GM19043 (cell line): ENCODE measurements at regions not wholly inside any gene's neighbourhood (a gene's known extent, or its start where the extent isn't known, plus 50 kb on each side); places are given as distances from the start of the nearest gene placed in this dataset.
"Not testable (repeated sequence)": the region's sequence is repeated elsewhere in the genome, so short reads cannot be mapped to it uniquely, and the experiment has no call there.

Source experiments
- ATAC-seq: cut with Tn5 transposase; IDR thresholded peaks from one replicate; pipeline ENCODE4 v1.9.1; 2021; ENCODE audit warnings: low read depth; ENCODE audit not compliant: unreplicated experiment

DNA sequence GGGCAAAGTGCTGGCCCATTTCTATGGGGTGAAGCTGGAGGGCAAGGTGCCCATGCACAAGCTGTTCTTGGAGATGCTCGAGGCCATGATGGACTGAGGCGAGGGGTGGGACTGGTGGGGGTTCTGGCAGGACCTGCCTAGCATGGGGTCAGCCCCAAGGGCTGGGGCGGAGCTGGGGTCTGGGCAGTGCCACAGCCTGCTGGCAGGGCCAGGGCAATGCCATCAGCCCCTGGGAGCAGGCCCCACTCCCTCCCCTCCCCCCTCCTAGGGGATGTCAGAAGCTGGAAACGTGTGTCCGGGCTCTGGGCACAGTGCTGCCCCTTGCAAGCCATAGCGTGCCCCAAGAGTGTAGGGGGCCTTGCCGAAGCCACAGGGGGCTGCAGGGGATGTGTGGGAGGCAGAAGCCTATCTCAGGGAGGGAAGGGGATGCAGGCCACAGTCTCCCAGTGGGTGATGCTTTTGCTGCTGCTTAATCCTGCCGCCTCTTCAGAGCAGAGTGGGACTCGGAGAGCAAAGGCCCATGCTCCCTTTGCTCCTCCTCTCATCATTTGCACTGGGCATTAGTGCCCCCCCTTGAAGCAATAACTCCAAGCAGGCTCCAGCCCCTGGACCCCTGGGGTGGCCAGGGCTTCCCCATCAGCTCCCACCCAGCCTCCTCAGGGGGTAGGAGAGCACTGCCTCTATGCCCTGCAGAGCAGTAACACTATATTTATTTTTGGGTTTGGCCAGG, 85.2 kb downstream of the MRPL57 start:
- not testable (repeated sequence) for ATAC-seq

GRCh38 chr13:21263909-21264308, 87.5 kb downstream of the MRPL57 start:
- ATAC-seq: not testable (repeated sequence)

GRCh38 chr13:21268485-21268884, 92.0 kb downstream of the MRPL57 start:
- ATAC-seq: not testable (repeated sequence)

DNA sequence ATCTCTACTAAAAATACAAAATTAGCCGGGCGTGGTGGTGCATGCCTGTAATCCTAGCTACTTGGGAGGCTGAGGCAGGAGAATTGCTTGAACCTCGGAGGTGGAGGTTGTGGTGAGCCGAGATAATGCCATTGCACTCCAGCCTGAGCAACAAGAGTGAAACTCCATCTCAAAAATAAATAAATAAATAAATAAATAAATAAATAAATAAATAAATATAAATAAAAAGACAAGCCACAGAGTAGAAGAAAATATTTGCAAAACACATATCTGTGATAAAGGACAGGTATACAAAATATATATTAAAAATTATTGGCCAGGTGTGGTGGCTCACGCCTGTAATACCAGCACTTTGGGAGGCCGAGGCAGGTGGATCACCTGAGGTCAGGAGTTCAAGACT, 96.0 kb downstream of the MRPL57 start:
- ATAC-seq: not testable (repeated sequence)

DNA sequence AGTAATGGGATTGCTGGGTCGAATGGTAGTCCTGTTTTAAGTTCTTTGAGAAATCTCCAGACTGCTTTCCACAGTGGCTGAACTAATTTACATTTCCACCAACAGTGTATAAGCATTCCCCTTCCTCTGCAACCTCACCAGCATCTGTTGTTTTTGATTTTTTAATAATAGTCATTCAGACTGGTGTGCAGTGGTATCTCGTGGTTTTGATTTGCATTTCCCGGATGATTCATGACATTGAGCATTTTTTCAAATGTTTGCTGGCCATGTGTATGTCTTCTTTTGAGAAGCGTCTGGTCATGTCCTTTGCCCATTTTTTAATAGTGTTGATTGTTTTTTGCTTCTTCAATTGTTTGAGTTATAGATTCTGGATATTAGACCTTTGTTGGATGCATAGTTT, 98.0 kb downstream of the MRPL57 start:
- not testable (repeated sequence) for ATAC-seq

GRCh38 chr13:21282065-21282464, 105.6 kb downstream of the MRPL57 start:
- no peak for ATAC-seq

DNA sequence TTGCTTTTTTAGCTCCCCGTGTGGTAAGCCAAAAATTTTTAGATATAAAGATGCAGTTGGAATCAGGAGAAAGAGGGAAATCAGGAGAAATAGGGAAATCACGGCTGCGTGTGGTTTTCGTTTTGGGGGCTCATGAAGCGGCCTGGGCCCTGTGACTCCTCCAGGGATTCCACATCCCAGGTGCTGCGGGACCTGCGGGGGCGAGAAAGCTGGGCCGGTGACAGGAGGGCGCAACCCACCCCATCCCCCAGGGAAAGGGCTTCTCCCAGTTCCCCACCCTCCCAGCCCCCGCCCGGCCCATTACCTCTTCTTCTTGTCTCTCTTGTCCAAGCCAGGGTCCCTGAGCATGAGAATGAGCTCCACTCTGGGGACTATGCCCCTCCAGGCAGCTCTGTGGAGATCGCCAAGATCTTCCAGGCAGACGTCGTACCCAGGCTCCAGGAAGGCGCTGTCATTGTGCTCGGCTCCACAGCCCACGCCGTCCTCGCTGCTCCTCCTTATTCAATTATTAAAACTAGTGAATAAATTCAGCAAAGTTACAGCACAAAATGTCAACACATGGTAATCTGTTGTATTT, 111.0 kb downstream of the MRPL57 start:
- no peak for ATAC-seq

DNA sequence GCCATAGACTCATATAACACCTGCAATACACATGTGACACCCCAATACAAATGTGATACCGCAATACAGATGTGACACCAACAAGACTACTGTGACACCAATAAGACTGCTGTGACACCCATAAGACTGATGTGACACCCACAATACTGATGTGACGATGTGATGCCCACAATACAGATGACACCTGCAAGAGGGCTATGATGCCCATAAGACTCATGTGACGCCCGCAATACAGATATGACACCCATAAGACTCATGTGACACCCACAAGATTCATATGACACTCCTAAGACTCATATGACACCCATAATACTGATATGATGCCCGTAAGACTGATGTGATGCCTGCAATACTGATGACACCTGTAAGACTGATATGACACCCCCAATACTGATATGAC, 113.0 kb downstream of the MRPL57 start:
- no peak for ATAC-seq

DNA sequence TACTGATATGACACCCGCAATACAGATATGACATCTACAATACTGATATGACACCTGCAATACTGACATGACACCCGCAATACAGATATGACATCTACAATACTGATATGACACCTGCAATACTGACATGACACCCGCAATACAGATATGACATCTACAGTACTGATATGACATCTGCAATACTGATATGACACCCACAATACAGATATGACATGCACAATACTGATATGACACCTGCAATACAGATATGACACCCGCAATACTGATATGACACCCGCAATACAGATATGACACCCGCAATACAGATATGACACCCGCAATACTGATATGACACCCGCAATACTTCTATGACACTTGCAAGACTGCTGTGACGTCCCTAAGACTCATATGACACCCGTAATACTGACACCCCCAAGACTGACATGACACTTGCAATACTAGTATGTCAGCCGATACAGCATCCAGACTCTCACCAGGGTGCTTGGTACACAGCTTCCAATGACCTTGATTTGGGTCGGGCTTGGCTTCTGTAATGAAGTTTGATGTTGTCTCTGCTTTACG, 114.1 kb downstream of the MRPL57 start:
- ATAC-seq: not testable (repeated sequence)

DNA sequence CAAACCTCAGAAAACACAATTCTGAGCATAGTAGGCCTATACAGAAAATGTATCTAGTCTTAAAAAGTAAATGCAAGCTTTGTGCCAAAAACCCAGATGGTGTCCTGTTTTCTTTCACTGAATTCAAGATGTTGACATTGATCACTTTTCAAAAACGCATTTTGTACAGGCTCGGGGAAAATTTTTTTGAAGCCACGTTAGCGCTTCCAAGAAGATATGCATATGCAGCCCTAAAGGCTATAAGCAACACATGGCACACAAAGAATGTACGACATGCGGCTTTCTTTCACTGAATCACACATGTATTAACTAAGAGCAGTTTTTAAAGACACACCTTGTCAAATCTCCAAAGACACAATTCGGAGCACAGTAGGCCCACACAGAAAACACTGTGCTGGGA, 115.4 kb downstream of the MRPL57 start:
- no peak for ATAC-seq

GRCh38 chr13:21296991-21297390, 120.5 kb downstream of the MRPL57 start:
- peak; percentile 35 for ATAC-seq

- ATAC-seq: no peak
Observed at GRCh38 chr13:21297447-21297846, 121.0 kb downstream of the MRPL57 start.

DNA sequence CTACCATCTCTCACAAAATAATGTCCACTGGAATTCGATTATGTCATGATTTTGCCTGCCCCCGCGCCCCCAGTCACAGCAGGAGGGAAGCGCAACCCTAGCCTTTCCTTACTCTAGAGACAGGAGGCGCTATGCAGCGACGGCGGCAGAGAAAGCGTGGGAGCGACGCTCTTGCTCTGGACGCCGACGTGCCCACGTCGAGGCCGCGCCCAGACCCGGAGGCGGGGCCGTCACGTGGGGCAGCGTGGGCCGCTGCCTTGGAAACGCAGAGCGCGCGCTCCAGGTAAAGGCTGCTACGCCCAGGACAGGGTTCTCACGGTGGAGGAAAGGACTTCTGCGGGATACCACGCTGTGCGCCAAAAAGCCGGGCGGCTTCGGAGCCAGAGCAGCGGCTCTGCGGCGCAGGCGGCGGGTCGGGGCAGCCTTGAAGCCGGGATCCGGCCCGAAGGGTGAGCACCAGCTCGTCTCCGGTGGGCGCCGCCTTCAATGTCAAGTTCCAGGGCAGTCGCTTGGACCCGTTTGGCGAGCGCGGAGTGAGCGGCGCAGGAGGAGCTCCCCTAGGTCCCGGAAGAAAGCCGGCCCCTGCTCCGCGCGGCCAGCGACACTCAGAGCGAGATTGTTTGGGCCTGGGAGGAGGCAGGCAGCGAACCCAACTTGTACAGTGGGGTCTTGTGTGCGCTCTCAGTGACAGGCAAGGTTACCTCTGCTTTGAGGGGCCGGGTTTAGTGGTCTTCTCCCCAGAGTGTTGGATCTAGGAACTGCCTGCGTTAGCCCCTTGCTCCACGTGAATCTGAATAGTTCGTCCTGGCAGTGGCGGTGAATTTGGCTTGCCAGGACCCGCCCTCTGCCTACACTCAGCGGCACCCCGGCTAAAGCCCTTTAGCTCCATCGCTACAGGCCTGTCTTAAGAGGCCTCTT, 121.7 kb downstream of the MRPL57 start:
- ATAC-seq: peak; percentile 86

DNA sequence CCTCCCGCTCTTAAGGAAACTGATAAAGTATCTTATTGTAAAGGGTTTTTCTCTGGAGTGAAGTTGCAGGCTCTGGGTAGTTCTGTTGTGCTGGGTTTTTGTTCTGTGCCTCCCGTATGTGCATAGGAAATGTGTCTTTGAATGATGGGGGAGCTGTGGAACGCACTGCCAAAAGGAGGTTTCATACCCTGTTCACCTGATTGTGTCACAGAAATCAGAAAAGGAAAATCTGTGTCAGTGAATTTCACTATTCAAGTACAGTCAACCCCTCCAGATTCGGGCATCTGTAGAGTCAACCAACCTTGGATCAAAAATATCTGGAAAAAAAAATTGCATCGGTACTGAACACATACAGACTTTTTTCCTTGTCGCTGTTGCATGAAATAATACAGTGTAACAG, 127.8 kb downstream of the MRPL57 start:
- no peak for ATAC-seq

DNA sequence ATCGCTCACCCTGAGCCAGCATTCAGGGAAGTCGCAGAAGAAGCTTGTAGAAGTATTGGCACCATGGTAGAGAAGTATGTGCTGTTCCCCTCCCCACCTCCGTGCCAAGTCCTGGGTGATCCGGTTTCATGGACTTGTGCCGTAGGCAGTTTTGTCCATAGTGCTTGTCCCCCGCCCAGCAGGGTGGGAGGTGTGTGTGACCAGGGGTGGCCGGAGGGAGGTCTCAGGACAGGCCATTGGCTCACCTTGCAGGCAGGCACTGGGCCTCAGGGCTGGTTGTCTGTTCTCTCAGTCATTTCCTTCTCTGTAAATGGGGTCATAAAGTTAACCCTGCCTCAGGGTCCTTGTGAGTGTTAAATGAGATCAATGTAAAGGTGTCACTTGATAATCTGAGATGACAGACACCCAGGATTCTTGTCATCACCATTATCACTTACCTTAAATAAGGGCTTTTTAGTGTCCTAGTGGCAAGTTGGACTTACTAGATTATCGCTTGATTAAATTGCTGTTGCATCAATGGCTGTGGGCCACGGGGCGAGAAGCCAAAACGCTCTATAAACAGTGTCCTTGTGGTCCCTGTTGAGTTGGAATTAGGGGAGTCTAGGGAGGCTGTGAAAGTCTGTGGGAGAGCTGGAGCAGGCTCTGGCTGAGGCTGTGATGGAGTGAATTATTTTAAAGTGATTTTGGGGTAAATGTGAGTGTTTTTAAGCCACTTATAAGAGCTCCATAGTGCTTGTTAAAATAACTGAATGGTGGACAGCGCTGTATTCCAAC, 130.0 kb downstream of the MRPL57 start:
- not testable (repeated sequence) for ATAC-seq

- not testable (repeated sequence) for ATAC-seq
Observed at GRCh38 chr13:21307158-21307557, 130.7 kb downstream of the MRPL57 start.

DNA sequence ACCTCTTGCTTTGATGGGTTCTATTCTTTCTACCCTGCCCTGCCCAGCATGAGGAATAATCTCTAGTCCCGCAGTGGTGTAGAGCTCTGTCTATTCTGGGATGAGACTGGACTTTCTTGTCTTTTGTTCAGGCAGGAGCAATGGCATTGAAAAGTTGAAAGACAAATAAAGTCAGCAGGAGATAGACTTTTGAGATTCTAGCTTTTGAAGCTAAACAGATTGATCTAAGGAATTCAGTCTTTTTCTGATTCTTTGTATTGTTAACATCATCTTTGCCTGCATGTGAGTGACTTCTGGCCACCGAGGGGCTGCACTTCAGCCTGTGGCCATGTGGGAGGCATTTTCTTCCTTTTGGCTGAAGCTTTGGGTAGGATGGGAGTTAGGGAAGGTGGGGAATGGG, 132.4 kb downstream of the MRPL57 start:
- ATAC-seq: no peak

DNA sequence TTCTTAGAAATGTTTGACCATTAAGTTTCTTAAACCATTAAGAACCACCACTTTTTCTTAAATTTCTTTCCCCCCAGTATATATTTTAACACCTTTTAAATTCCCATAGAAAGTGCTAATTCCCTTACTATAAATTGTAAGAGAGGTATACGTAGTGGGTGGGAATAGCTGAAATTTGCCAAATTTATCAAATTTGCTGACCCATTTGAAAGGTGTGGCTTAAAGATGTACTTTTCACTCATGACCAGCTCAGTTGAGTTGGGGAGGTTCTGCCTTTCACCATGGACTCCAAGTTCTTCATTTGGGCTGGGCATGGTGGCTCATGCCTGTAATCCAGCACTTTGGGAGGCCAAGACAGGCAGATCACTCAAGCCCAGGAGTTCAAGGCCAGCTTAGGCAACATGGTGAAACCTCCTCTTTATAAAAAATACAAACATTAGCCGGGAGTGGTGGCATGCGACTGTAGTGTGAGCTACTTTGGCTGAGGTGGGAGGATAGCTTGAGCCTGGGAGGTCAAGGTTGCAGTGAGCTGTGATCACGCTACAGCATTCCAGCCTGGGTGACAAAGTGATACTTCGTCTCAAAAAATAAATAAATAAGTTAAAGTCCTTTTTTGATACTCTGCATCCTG, 133.2 kb downstream of the MRPL57 start:
- no peak for ATAC-seq

DNA sequence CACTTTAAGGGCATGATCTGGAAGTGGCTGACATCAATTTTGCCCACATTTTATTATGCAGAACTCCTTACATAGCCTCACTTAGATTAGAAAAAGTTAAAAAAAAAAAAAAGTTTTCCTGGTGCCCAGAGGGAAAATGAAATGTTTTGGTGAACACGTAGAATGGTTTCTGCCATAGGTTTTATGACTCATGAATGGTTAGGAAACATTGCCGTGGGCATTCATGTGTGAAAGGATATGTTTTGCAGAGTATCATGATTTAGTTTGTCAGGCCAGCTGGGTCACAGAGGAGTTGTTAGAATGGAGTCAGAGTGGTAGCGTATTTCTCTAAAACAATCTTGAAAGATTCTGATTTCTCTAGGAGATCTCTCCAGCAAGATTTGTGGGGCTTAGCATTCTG, 133.8 kb downstream of the MRPL57 start:
- ATAC-seq: no peak

- not testable (repeated sequence) for ATAC-seq
Observed at GRCh38 chr13:21314976-21315375, 138.5 kb downstream of the MRPL57 start.
